ENCODE measurements at regions not wholly inside any gene's neighbourhood (a gene's known extent, or its start where the extent isn't known, plus 50 kb on each side); places are given as distances from the start of the nearest gene placed in this dataset.
A peak's percentile ranks its signal among the peaks of the same experiment; 100 is the strongest.

GRCh38 chr13:26456650-26457049 lies 100.8 kb upstream of the WASF3 start:
- no peak for DNase-seq (ENCODE audit: low read depth)

GRCh38 chr13:26457212-26457611 lies 100.3 kb upstream of the WASF3 start:
- DNase-seq (ENCODE audit: low read depth) = peak; percentile 65

GRCh38 chr13:26458196-26458749 lies 99.2 kb upstream of the WASF3 start:
- no peak for DNase-seq (ENCODE audit: low read depth)

- peak; percentile 23 for DNase-seq (ENCODE audit: low read depth)
These were observed 98.0 kb upstream of the WASF3 start for GRCh38 chr13:26459276-26460131.

- no peak for DNase-seq (ENCODE audit: low read depth)
These were observed 96.8 kb upstream of the WASF3 start for GRCh38 chr13:26460648-26461047.

- no peak for DNase-seq (ENCODE audit: low read depth)
These were observed 94.2 kb upstream of the WASF3 start for GRCh38 chr13:26463296-26463695.

GRCh38 chr13:26463848-26464247 lies 93.6 kb upstream of the WASF3 start:
- DNase-seq (ENCODE audit: low read depth) = no peak

- peak; percentile 51 for DNase-seq (ENCODE audit: low read depth)
These were observed 92.0 kb upstream of the WASF3 start for GRCh38 chr13:26465514-26465913.

- no peak for DNase-seq (ENCODE audit: low read depth)
These were observed 91.5 kb upstream of the WASF3 start for GRCh38 chr13:26465954-26466353.

GRCh38 chr13:26468265-26468801 lies 89.2 kb upstream of the WASF3 start:
- DNase-seq (ENCODE audit: low read depth) = no peak

- DNase-seq (ENCODE audit: low read depth) = no peak
These were observed 87.9 kb upstream of the WASF3 start for GRCh38 chr13:26469602-26470001.

- DNase-seq (ENCODE audit: low read depth) = no peak
These were observed 85.7 kb upstream of the WASF3 start for GRCh38 chr13:26471807-26472206.

- no peak for DNase-seq (ENCODE audit: low read depth)
These were observed 83.8 kb upstream of the WASF3 start for GRCh38 chr13:26473571-26474230.

GRCh38 chr13:26474286-26474685 lies 83.2 kb upstream of the WASF3 start:
- DNase-seq (ENCODE audit: low read depth) = no peak

- no peak for DNase-seq (ENCODE audit: low read depth)
These were observed 82.0 kb upstream of the WASF3 start for GRCh38 chr13:26475176-26476110.

- DNase-seq (ENCODE audit: low read depth) = no peak
These were observed 81.2 kb upstream of the WASF3 start for GRCh38 chr13:26476111-26476781.

GRCh38 chr13:26476782-26477142 lies 80.7 kb upstream of the WASF3 start:
- no peak for DNase-seq (ENCODE audit: low read depth)

- no peak for DNase-seq (ENCODE audit: low read depth)
These were observed 79.8 kb upstream of the WASF3 start for GRCh38 chr13:26477681-26478080.

GRCh38 chr13:26480246-26480855 lies 77.1 kb upstream of the WASF3 start:
- no peak for DNase-seq (ENCODE audit: low read depth)

Measured in HT1080 (cell line).